ENCODE measurements at regions not wholly inside any gene's neighbourhood (a gene's known extent, or its start where the extent isn't known, plus 50 kb on each side); places are given as distances from the start of the nearest gene placed in this dataset.
A peak's percentile ranks its signal among the peaks of the same experiment; 100 is the strongest.

DNA sequence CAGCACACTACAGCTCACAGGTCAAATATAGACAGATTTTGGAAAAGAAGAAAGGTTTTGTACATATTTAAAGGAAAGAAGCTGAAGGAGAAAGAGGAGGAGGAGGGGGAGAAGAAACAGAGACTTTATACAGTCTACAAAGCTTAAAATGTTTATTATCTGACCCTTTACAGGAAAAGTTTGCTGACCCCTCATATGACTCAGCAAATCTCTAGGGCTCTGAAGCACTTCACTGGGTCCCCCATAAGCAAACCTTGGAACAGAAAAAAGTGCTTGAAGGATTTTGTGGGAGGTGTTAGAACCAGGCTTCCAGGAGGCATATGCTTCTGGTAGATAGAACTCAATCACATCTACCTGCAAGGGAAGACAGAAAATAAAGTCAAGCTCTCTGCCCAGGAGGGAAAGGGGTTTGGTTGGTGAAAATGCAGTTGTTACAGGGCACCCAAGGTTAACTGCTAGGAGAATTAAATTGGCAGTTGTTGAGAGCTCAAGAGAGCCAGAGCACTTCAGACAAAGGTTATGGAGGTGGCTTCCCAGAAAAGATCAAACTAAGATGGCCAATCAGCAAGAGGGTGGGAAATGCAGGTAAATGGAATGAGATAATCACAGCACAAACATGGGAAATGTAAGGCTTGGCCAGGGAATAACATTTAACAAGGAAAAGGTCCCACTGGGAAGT, 207.4 kb upstream of the SGK1 start (continued):
- TF ChIP-seq, protein P1, sequence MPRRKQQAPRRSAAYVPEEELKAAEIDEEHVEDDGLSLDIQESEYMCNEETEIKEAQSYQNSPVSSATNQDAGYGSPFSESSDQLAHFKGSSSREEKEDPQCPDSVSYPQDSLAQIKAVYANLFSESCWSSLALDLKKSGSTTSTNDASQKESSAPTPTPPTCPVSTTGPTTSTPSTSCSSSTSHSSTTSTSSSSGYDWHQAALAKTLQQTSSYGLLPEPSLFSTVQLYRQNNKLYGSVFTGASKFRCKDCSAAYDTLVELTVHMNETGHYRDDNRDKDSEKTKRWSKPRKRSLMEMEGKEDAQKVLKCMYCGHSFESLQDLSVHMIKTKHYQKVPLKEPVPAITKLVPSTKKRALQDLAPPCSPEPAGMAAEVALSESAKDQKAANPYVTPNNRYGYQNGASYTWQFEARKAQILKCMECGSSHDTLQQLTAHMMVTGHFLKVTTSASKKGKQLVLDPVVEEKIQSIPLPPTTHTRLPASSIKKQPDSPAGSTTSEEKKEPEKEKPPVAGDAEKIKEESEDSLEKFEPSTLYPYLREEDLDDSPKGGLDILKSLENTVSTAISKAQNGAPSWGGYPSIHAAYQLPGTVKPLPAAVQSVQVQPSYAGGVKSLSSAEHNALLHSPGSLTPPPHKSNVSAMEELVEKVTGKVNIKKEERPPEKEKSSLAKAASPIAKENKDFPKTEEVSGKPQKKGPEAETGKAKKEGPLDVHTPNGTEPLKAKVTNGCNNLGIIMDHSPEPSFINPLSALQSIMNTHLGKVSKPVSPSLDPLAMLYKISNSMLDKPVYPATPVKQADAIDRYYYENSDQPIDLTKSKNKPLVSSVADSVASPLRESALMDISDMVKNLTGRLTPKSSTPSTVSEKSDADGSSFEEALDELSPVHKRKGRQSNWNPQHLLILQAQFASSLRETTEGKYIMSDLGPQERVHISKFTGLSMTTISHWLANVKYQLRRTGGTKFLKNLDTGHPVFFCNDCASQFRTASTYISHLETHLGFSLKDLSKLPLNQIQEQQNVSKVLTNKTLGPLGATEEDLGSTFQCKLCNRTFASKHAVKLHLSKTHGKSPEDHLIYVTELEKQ (CRISPR knock-in tag; IDR thresholded peaks at IDR 0.05): no peak
- TF ChIP-seq ZNF232 (CRISPR knock-in tag; IDR thresholded peaks at IDR 0.05): no peak
- TF ChIP-seq, protein P2, sequence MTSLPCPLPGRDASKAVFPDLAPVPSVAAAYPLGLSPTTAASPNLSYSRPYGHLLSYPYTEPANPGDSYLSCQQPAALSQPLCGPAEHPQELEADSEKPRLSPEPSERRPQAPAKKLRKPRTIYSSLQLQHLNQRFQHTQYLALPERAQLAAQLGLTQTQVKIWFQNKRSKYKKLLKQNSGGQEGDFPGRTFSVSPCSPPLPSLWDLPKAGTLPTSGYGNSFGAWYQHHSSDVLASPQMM (CRISPR knock-in tag; IDR thresholded peaks at IDR 0.05): no peak
- TF ChIP-seq CBX5 (IDR thresholded peaks at IDR 0.05; ENCODE audit: borderline replicate concordance, low read depth): no peak
- peak; percentile 8; the same call in 1 of the 2 replicates for TF ChIP-seq CBFA2T3 (IDR thresholded peaks at IDR 0.05)
- TF ChIP-seq, protein P3, sequence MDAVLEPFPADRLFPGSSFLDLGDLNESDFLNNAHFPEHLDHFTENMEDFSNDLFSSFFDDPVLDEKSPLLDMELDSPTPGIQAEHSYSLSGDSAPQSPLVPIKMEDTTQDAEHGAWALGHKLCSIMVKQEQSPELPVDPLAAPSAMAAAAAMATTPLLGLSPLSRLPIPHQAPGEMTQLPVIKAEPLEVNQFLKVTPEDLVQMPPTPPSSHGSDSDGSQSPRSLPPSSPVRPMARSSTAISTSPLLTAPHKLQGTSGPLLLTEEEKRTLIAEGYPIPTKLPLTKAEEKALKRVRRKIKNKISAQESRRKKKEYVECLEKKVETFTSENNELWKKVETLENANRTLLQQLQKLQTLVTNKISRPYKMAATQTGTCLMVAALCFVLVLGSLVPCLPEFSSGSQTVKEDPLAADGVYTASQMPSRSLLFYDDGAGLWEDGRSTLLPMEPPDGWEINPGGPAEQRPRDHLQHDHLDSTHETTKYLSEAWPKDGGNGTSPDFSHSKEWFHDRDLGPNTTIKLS (IDR thresholded peaks at IDR 0.05; ENCODE audit: borderline replicate concordance, low read depth): no peak
- no peak for TF ChIP-seq ZNF24 (IDR thresholded peaks at IDR 0.05)
- peak; percentile 74; the same call in 1 of the 2 replicates for TF ChIP-seq MAFK (IDR thresholded peaks at IDR 0.05; ENCODE audit: low read length)
- TF ChIP-seq HDAC2 (IDR thresholded peaks at IDR 0.05): no peak
- TF ChIP-seq ZNF274 (IDR thresholded peaks at IDR 0.05; ENCODE audit: borderline replicate concordance, low read depth, low read length): no peak
- TF ChIP-seq ELF1 (tag; IDR thresholded peaks at IDR 0.05): no peak
- TF ChIP-seq MAFG (tag; conservative IDR thresholded peaks at IDR 0.05): peak; percentile 86
- no peak for TF ChIP-seq KDM2B (CRISPR knock-in tag; IDR thresholded peaks at IDR 0.05)
- no peak for TF ChIP-seq KLF13 (tag; IDR thresholded peaks at IDR 0.05; ENCODE audit: borderline replicate concordance, low read depth)
- TF ChIP-seq ZNF23 (CRISPR knock-in tag; IDR thresholded peaks at IDR 0.05): no peak
- peak; percentile 72 for TF ChIP-seq NFE2L1 (tag; IDR thresholded peaks at IDR 0.05; ENCODE audit: borderline replicate concordance, low read depth)
- no peak for TF ChIP-seq BRCA1 (IDR thresholded peaks at IDR 0.05)
- no peak for TF ChIP-seq BRCA1 (CRISPR knock-in tag; IDR thresholded peaks at IDR 0.05)
- TF ChIP-seq TRIM24 (IDR thresholded peaks at IDR 0.05): no peak
- TF ChIP-seq ZNF316 (IDR thresholded peaks at IDR 0.05): peak; percentile 95
- peak; percentile 68 for TF ChIP-seq MAFF (IDR thresholded peaks at IDR 0.05; ENCODE audit: low read length)
- peak; percentile 83 for TF ChIP-seq C11orf30 (IDR thresholded peaks at IDR 0.05; ENCODE audit: low read depth)
- peak; percentile 67; the same call in 1 of the 2 replicates for TF ChIP-seq BACH1 (tag; IDR thresholded peaks at IDR 0.05)
- TF ChIP-seq ARID1B (IDR thresholded peaks at IDR 0.05): no peak
- TF ChIP-seq, protein P4, sequence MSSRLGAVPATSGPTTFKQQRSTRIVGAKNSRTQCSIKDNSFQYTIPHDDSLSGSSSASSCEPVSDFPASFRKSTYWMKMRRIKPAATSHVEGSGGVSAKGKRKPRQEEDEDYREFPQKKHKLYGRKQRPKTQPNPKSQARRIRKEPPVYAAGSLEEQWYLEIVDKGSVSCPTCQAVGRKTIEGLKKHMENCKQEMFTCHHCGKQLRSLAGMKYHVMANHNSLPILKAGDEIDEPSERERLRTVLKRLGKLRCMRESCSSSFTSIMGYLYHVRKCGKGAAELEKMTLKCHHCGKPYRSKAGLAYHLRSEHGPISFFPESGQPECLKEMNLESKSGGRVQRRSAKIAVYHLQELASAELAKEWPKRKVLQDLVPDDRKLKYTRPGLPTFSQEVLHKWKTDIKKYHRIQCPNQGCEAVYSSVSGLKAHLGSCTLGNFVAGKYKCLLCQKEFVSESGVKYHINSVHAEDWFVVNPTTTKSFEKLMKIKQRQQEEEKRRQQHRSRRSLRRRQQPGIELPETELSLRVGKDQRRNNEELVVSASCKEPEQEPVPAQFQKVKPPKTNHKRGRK (tag; IDR thresholded peaks at IDR 0.05): no peak
